ENCODE measurements at regions not wholly inside any gene's neighbourhood (a gene's known extent, or its start where the extent isn't known, plus 50 kb on each side); places are given as distances from the start of the nearest gene placed in this dataset.

- no peak overlapping the region for H3K4me3 Mint-ChIP-seq
- H3K36me3 Mint-ChIP-seq (ENCODE audit: low read depth) = no peaks in the 10 kb centered on the region; the same call in 1 of the 2 replicates
- DNase-seq = no peak
- TF ChIP-seq CTCF (IDR thresholded peaks at IDR 0.05) = no peak
- H3K27ac Mint-ChIP-seq = no peak overlapping the region
- H3K9me3 Mint-ChIP-seq = no peaks in the 10 kb centered on the region; the same call in 1 of the 2 replicates
- H3K27me3 Mint-ChIP-seq (ENCODE audit: insufficient read depth) = no peaks in the 10 kb centered on the region
- H3K4me1 Mint-ChIP-seq (ENCODE audit: low read depth) = peaks cover 44% of the 10 kb centered on the region
Observed at GRCh38 chr10:31741473-31741872, 187.2 kb downstream of the ARHGAP12 start.

GRCh38 chr10:31739711-31740110 is 188.9 kb downstream of the ARHGAP12 start:
- Mint-ChIP-seq H3K4me1 (ENCODE audit: low read depth) (peaks cover 28% of the 10 kb centered on the region), H3K27me3 (ENCODE audit: insufficient read depth) (no peaks in the 10 kb centered on the region), H3K4me3 (no peak overlapping the region), H3K36me3 (ENCODE audit: low read depth) (no peaks in the 10 kb centered on the region; the same call in 1 of the 2 replicates), H3K27ac (peak overlapping the region; percentile 8), H3K9me3 (no peaks in the 10 kb centered on the region; the same call in 1 of the 2 replicates)
- no peak for TF ChIP-seq CTCF (IDR thresholded peaks at IDR 0.05)
- DNase-seq = peak; percentile 54

GRCh38 chr10:31739146-31739545 is 189.5 kb downstream of the ARHGAP12 start:
- Mint-ChIP-seq H3K27me3 (ENCODE audit: insufficient read depth) (no peaks in the 10 kb centered on the region), H3K36me3 (ENCODE audit: low read depth) (no peaks in the 10 kb centered on the region; the same call in 1 of the 2 replicates), H3K4me3 (no peak overlapping the region), H3K9me3 (no peaks in the 10 kb centered on the region; the same call in 1 of the 2 replicates), H3K27ac (peak overlapping the region; percentile 8), H3K4me1 (ENCODE audit: low read depth) (peaks cover 22% of the 10 kb centered on the region)
- DNase-seq = no peak
- no peak for TF ChIP-seq CTCF (IDR thresholded peaks at IDR 0.05)

- Mint-ChIP-seq H3K27me3 (ENCODE audit: insufficient read depth) (peaks cover 9% of the 10 kb centered on the region), H3K4me1 (ENCODE audit: low read depth) (no peaks in the 10 kb centered on the region), H3K9me3 (no peaks in the 10 kb centered on the region; the same call in 1 of the 2 replicates), H3K36me3 (ENCODE audit: low read depth) (no peaks in the 10 kb centered on the region; the same call in 1 of the 2 replicates), H3K27ac (no peak overlapping the region), H3K4me3 (no peak overlapping the region)
- no peak for DNase-seq
- no peak for TF ChIP-seq CTCF (IDR thresholded peaks at IDR 0.05)
Observed at GRCh38 chr10:31731711-31732110, 196.9 kb downstream of the ARHGAP12 start.

- H3K9me3 Mint-ChIP-seq = no peaks in the 10 kb centered on the region; the same call in 1 of the 2 replicates
- TF ChIP-seq CTCF (IDR thresholded peaks at IDR 0.05) = no peak
- peaks cover 9% of the 10 kb centered on the region for H3K27me3 Mint-ChIP-seq (ENCODE audit: insufficient read depth)
- no peak overlapping the region for H3K4me3 Mint-ChIP-seq
- DNase-seq = no peak
- no peaks in the 10 kb centered on the region for H3K36me3 Mint-ChIP-seq (ENCODE audit: low read depth)
- no peak overlapping the region for H3K27ac Mint-ChIP-seq
- no peaks in the 10 kb centered on the region for H3K4me1 Mint-ChIP-seq (ENCODE audit: low read depth)
Observed at GRCh38 chr10:31730776-31731175, 197.9 kb downstream of the ARHGAP12 start.
